HG03520 (cell line): ENCODE measurements at regions not wholly inside any gene's neighbourhood (a gene's known extent, or its start where the extent isn't known, plus 50 kb on each side); places are given as distances from the start of the nearest gene placed in this dataset.
"Not testable (repeated sequence)": the region's sequence is repeated elsewhere in the genome, so short reads cannot be mapped to it uniquely, and the experiment has no call there.

Experiments
- ATAC-seq: cut with Tn5 transposase; IDR thresholded peaks from one replicate; pipeline ENCODE4 v1.9.1; 2021; ENCODE audit warnings: mild to moderate bottlenecking, moderate library complexity; ENCODE audit not compliant: unreplicated experiment

GRCh38 chr15:79538527-79538926 is 106.4 kb downstream of the MINAR1 start:
- no peak for ATAC-seq

GRCh38 chr15:79539401-79539800 is 107.3 kb downstream of the MINAR1 start:
- ATAC-seq: no peak

GRCh38 chr15:79540551-79540950 is 108.4 kb downstream of the MINAR1 start:
- ATAC-seq: no peak

- no peak for ATAC-seq
Observed at GRCh38 chr15:79541196-79541595, 109.1 kb downstream of the MINAR1 start.

- no peak for ATAC-seq
Observed at GRCh38 chr15:79543097-79543496, 111.0 kb downstream of the MINAR1 start.

GRCh38 chr15:79549196-79549595 is 117.1 kb downstream of the MINAR1 start:
- ATAC-seq: no peak

- no peak for ATAC-seq
Observed at GRCh38 chr15:79560384-79560783, 128.2 kb downstream of the MINAR1 start.

- ATAC-seq: no peak
Observed at GRCh38 chr15:79561982-79562381, 129.8 kb downstream of the MINAR1 start.

GRCh38 chr15:79562403-79562815 is 130.3 kb downstream of the MINAR1 start:
- no peak for ATAC-seq

- ATAC-seq: no peak
Observed at GRCh38 chr15:79562899-79563298, 130.8 kb downstream of the MINAR1 start.

- no peak for ATAC-seq
Observed at GRCh38 chr15:79570004-79570403, 137.9 kb downstream of the MINAR1 start.

GRCh38 chr15:79572691-79573404 is 140.7 kb downstream of the MINAR1 start:
- ATAC-seq: no peak

GRCh38 chr15:79574431-79575273 is 142.5 kb downstream of the MINAR1 start:
- not testable (repeated sequence) for ATAC-seq

- ATAC-seq: no peak
Observed at GRCh38 chr15:79582650-79583049, 150.5 kb downstream of the MINAR1 start.

- ATAC-seq: no peak
Observed at GRCh38 chr15:79592126-79592525, 160.0 kb downstream of the MINAR1 start.

- ATAC-seq: no peak
Observed at GRCh38 chr15:79593119-79593869, 161.2 kb downstream of the MINAR1 start.

GRCh38 chr15:79595306-79595705 is 163.2 kb downstream of the MINAR1 start:
- ATAC-seq: no peak

GRCh38 chr15:79595995-79596622 is 164.0 kb downstream of the MINAR1 start:
- ATAC-seq: peak; percentile 95

GRCh38 chr15:79598639-79599038 is 166.5 kb downstream of the MINAR1 start:
- no peak for ATAC-seq

- ATAC-seq: no peak
Observed at GRCh38 chr15:79601405-79602086, 169.4 kb downstream of the MINAR1 start.
